ENCODE measurements at regions not wholly inside any gene's neighbourhood (a gene's known extent, or its start where the extent isn't known, plus 50 kb on each side); places are given as distances from the start of the nearest gene placed in this dataset.

DNA sequence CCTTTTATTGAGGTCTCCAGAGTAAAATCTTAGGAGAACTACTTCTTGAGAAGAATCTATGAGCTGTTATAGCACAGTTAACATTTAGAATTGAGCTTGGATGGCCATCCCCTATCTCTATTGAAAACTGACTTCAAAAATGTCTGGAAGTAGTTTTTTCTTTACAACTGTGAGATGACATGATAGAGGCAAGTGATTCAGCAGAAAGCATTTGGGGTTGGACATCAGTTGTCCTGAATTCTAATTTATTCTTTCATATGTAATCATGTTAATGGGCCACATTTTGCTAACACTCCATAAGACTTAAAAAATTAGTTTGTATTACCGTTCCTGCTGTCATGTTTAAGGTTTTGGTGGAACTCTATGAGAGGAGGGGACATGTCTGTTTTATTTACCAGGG, 237.0 kb upstream of the SLC14A2 start:
- DNase-seq (ENCODE audit: low read depth in 2 of 2), result no peak

DNA sequence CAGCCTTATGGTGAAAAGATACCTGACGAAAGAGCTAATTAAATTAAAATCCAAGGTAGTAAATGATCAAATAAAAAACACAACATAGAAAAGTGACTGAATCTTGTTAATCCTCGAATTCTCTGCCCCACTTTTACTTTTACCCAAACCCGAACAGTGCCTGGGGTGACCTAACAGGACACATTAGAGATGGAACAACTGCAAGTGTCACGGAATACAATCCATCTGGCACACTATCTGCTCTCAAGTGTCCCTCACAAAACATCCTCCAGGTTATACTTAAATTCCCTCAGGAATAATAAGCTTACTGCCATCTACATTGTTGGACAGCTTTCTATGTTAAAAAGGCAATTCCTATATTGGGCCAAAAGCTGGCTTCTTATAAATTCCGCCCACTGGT, 236.3 kb upstream of the SLC14A2 start:
- no peak for DNase-seq (ENCODE audit: low read depth in 2 of 2)

DNA sequence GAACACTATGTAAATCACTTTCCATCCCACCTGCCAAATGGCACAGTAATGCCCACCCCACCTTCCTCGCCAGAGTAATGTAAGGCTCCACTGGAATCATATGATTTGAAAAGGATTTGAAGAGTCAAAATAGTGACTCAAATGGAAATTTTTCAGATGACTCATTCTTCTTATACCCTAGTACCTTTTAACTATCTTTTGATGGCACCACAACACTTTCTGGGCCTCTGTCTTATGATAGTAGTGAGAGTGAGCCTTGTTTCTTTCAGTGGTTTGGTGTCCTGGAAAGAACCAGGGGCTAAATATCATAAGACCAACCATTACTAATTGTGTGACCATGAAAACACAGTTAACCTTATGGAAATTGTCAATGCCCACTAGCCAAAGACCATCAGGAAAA, 235.4 kb upstream of the SLC14A2 start:
- no peak for DNase-seq (ENCODE audit: low read depth in 2 of 2)

DNA sequence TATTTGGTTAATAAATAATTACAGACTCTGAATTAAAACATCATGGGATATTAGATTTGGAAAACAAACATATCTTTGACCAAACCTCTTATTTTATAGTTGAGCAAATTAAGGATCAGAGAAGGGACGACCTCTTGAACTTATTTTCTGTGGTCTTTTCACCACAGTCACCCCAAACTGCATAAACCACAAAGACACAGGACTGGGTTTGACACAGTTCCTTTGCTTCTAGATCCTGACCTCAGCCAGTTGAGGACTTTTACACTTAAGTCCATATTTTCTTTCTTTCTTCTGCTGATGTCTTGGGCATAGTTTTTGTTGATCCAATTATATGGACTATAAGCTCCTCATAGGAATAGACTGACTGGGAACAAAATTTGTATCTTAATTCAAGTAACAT, 234.0 kb upstream of the SLC14A2 start:
- no peak for DNase-seq (ENCODE audit: low read depth in 2 of 2)

DNA sequence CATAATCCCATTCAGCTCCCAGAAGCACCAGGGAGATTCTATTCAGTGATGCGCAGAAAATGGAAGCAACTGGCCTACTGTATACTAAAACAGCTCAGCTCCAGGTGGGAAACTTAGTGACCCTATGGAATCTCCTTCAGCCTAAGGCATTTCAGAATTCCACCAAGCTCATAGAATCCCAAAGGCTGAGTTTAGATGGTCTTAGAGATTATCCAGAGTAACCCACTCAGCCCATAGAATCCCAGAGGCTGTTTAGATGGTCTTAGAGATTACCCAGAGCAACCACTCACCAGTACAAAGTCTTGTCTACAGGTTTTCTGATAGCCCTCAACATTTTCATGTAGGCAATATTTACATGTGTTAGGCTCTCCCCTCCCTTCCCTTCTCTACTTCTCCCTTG, 232.0 kb upstream of the SLC14A2 start:
- DNase-seq (ENCODE audit: low read depth in 2 of 2), result no peak

DNA sequence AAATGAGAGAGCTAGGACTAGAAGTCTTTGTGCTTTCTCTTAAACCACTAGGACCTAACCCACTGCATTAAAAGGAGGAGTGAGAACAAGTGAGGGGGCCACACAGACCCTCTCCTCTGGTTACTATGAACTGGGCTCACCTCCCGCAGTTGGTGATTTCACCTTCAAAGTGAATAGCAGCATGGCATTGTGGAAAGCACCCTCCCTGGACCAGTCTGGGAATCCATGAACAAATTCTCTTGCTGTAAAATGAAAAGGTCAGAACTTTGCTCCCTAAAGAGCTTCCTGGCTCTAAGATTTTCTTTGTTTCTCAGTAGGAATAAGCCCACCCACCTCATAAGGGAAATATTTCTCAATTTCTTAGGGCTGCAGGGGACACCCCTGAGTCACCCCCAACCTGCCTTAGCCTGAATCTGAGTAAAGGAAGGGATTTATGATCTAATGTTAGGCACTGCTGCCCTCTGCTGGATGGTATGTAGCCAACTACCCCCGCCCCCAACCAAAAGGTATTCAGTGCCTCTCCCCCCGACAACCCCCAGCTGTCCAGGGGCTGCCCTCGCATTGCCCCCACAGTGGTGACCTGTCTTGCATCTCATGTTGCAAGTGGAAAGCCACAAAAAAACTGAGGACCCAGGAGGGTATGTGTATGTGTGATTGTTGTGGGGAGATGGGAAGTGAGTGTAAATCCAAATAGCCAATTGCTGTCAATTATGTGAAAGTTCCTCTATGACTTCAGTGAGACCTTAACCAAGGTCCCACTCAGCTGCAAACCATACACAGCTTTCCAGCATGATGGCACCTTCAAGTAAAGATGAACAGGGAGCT, 230.9 kb upstream of the SLC14A2 start:
- DNase-seq (ENCODE audit: low read depth in 2 of 2), result peak in 1 of 2 experiments; percentile 24

DNA sequence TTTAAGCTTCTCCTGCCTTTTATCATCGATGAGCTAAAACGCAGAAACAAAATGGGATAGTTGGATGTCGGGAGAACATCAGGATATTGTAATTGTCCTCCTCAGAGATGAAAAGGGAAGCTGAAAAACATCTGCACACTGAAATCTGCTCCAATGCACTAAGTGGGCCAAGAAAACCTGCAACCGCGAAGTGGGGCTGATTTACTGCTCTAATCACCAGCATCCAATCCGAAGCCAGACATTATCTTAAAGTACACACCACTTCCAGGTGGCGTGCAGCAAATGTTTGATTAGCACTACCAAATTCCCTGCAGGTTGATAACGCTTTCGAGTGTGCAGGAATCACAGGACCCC, 230.3 kb upstream of the SLC14A2 start:
- DNase-seq (ENCODE audit: low read depth in 2 of 2), result no peak

DNA sequence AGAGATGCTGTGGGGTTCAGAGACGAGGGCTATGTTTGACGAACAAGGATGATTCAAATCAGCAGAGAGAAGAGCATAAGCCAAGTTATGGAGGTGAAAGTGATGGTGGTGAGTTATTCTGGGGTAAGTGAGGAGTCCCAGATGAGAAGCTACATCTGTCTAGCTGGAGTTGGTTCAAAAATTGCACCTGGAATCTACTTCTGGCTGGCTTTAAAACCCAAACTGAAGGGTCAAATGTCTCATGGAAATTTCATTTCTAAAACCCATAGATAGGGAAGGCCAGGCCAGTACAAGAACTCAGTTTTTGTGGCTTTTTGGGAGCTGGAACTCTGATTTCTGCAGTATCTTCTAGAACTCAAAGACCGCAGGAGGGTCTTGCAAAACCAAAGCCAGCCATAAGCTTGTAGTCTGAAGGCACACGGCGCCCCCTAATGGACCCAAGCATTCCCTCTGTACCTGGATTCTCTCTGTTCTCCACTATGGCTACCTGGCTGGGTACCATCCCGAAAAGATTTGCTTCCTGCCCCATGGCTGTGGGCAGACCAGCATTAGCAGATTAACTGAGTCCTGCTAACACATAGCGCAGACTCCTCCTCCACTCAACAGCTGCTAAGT, 229.1 kb upstream of the SLC14A2 start:
- DNase-seq (ENCODE audit: low read depth in 2 of 2), result no peak

DNA sequence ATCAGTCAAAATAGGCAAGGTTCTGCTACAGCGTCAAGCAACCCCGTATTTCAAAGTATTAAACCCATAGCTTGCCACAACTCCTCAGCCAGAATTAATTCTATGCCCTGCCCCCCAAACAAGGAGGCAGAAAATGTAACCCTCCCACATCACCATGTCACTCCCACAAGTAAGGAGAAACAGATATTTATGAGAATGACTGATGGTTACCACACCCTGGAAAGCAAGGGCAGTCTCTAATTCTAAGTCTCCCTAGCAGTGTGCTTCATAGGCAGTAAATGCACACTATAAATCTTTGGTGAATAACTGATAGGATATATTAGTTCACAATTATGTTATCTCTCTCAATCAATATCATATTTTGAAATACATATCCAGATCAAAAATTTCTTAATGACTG, 228.0 kb upstream of the SLC14A2 start:
- no peak for DNase-seq (ENCODE audit: low read depth in 2 of 2)

DNA sequence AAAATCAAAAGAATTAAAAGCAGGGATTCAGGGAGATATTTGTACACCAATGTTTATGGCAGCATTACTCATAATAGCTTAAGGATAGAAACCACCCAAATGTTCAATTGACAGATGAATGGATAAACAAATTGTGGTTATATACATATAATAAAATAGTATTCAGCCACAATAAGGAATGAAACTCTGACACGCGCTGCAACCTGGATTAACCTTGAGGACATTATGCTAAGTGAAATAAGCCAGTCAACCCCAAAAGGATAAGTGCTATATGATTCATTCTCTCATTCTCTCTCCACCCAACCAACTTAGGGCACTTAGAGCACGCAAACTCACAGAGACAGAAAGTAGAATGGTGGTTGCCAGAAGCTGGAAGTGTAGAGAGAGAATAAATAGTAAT, 216.8 kb upstream of the SLC14A2 start:
- DNase-seq (ENCODE audit: low read depth in 2 of 2), result no peak

DNA sequence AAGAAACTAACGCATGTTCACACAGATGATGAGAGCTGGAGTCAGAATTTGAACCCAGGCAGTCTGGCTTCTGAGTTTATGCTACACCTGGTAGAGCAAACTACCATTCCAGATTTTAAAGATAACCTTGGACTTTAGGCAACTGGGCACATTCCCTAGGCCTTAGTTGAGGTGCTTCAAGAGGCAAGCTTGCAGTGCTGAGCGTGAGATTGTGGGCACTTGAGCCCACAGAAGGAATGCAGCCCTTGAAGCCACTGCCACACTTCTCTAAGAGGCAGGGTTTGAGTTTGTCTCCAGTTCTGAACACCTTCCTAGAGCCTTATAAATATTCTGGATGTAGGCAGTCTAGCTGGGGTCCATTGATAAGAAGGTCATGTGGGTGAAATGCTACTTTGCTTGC, 216.1 kb upstream of the SLC14A2 start:
- DNase-seq (ENCODE audit: low read depth in 2 of 2), result no peak

DNA sequence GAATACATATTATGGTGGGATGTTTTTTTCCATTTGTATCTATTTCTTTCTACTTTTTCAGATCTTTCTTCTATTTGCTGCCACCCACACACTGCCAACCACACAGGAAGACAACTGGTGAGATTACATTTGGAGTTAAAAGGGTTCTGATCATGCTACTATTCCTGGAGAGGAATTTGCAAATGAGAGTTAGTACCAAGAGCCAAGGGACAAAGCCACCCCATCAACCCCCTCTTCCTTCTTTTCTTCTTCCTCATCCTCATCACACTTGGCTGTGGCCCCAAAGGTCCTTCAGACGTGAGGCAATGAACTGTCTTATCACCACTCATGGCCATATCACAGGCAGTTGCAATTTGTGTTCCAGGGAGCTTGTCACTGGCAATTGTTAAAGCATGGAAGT, 215.6 kb upstream of the SLC14A2 start:
- DNase-seq (ENCODE audit: low read depth in 2 of 2), result no peak

DNA sequence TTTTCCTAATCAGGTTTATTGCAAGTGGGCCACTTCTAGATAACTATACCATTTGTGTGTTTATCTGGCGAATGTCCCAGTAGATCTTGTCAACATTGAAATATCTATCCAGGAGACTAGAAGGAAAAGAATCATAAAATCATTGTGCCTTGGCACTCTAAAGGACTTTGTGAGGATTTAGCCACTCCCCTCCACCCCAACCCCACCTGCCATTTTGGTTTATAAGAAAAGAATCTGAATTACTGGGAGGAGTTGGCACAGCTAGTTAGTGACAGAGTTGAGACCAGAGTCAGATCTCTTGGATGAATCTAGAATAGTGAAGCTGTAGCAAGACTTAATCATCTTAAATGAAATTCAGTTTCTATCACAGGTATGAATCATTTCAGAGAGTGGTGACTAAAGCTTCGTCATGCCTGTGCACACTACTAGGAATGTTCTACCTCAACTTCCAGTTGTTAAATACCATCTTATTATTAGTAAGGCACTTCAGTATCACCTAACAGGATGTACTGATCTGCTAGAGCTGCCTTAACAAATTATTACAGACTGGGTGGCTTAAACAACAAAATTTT, 212.7 kb upstream of the SLC14A2 start:
- no peak for DNase-seq (ENCODE audit: low read depth in 2 of 2)

DNA sequence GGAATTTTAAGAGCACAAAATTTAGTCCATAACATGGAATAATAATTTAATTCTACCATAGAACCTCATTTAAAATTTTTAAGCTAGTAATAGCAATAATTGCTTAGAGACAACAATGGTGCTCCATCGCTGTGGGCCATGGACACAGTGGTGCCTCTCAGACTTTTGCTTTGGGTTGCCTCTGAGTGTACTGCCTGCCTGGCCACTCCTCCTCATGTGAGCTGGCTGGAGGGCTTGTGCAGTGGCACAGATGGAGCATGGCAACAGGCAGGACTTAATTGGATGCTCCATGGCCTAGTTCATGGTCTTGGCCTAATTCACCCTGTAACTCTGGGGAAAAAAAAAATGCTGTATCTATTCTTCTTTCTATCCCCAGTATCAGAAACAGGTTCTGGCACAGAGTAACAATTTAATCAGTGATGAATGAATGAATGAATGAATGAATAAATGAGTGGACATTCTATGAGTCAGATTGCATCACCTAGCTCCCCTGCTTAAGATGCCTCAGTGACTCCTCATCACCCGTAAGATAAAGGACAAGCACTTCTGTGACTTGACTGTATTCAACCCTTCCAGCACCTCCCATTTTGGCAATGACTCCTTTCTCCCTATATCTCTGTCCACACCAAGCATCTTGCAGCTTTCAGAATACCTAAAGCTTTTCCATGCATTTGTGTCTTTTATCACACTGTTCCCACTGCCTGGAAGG, 211.8 kb upstream of the SLC14A2 start:
- no peak for DNase-seq (ENCODE audit: low read depth in 2 of 2)

DNA sequence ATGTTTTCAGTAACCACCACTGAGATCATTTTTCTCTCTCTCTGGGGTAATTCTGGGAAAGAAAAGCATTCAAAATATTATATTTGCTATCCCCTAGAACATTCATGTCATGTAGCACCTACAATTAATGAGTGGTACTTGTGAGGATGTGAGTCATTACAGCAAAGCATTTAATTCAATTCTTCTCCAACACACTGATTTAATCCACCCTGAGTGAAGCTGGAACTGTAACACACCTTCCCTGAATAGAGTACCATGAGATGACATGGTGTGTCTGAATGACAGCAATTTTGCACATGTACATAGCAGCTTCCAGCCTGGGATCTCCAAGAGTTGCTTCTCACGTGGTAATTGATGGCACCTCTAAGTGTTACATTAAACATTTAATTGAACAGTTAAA, 207.1 kb upstream of the SLC14A2 start:
- DNase-seq (ENCODE audit: low read depth in 2 of 2), result no peak

DNA sequence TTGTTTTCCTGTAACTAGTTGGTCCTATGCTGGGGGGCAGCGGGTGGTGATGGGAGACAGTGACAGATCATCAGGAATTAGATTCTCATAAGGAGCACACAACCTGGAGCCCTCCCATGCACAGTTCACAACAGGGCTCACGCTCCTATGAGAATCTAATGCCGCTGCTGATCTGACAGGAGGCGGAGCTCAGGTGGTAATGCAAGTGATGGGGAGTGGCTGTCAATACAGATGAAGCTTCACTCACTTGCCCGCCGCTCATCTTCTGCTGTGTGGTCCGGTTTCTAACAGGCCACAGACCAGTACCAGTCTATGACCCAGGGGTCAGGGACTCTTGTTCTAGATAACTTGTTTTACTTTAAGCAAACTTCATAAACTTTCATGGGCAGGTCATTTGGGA, 205.3 kb upstream of the SLC14A2 start:
- DNase-seq (ENCODE audit: low read depth in 2 of 2), result no peak

DNA sequence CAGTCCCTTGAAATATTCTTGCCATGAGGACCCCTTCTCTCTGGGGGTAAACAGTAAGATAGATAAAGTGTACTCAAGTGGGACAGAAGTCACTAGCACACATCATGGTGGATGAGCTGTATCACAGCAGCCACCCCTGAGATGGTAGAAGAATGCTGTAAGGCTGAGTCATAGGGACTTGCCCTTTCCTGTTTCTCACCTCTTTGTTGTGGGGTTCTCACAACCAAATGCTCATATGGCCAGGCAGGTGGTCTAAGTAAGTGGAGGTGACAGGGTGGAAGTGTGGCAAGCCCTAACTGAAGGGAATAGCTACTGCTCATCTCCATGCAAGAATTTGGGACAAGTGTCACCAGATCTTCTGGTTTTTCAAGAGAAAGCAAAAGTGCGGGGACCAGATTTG, 202.7 kb upstream of the SLC14A2 start:
- DNase-seq (ENCODE audit: low read depth in 2 of 2), result no peak

DNA sequence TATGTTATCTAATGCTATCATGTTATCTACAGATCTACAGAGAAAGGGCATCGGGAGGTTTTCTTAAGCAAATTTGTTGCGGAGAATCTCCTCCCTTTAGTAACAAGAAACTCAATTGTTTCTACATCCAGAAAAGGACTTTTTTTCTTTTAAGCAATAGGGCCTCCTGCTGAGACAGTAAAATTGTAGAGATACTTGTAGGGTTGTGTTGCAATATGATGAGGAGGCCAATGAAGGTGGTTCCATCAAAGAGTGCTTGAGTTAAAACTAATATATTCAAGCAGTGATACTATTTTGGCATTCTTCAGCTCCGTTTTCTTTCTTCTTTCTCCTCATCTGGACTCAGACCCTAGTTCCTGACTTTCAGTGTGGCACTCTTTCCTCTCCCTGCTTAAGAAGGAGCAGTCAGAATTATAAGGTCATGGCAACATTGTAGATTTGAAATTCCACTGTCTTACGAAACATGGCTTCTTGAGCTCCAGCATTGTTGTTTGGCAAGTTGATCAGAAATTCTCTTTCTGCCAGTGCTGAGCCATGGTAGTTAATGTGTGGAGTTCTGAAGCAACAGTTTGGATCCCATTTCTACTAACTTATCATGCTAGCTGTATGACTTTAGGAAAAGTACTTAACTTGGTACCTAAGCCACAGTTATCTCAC, 202.0 kb upstream of the SLC14A2 start:
- no peak for DNase-seq (ENCODE audit: low read depth in 2 of 2)

DNA sequence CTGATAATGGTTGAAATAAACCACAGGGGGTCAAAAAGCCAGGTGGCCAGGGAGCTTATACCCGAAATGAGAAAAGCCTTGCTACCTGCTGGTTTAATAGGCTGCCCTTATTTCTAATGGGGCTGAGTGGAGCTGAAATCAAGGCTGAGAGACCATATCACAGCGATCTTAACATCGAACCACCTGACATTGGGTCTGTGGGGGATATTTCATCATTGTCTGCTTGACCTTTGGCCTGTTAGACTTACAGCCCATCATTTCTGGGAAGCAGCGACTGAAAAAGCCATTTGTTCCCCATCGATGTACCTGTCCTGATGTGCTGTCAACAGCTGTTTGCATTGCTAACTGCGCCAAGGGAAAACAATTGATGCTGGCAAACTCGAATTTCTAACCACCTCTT, 199.7 kb upstream of the SLC14A2 start:
- DNase-seq (ENCODE audit: low read depth in 2 of 2), result no peak

DNA sequence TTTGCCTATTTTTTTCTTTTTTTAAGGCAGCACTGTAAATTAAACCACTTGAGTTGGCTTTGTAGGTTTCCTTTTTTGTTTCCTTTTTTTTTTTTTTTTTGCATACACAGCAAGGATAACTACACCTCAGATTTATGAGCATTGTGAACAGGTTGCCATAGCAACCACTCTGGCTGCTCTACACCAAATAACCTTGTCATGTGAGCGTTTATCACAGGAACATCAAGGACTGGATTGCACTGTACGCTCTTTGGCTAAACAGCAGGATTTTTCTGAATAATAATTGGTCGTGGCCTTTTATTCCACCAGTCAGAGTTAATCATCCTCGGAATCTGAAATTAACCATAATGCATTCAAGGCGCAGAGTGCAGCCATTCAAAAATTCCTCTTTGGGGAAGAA, 199.1 kb upstream of the SLC14A2 start:
- DNase-seq (ENCODE audit: low read depth in 2 of 2), result no peak

DNA sequence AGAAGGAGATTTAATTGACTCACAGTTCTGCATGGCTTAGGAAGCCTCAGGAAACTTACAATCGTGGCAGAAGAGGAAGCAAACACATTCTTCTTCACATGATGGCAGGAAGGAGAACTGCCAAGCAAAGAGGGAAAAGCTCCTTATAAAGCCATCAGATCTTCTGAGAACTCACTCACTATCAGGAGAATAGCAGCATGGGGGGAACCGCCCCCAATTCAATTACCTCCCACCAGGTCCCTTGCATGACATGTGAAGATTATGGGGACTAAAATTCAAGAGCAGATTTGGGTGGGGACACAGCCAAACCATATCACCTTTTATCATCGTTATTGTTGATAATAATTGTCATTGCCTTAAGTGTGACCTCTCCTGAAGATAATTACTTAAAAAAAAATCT, 197.9 kb upstream of the SLC14A2 start:
- DNase-seq (ENCODE audit: low read depth in 2 of 2), result no peak

DNA sequence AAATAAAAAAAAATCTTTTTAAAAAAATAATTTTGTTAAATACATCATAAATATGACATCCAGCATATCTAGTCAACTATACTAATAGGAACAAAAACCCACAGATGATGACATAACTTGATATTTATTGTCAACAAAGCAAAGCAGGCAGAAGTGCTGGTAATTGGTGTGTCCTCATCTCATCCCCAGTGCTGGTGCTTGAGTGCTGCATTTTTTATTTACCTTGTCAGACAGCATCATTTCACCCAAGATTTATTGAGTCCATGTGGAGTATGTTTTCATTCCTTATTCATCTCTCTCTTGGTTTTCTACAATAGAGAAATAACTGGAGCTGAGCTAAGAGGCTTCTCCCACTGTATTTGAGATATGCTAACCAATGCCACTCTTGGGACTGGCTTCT, 191.6 kb upstream of the SLC14A2 start:
- DNase-seq (ENCODE audit: low read depth in 2 of 2), result no peak

Data from fibroblast of skin of left quadriceps (primary cell).